ENCODE measurements at regions not wholly inside any gene's neighbourhood (a gene's known extent, or its start where the extent isn't known, plus 50 kb on each side); places are given as distances from the start of the nearest gene placed in this dataset.

DNA sequence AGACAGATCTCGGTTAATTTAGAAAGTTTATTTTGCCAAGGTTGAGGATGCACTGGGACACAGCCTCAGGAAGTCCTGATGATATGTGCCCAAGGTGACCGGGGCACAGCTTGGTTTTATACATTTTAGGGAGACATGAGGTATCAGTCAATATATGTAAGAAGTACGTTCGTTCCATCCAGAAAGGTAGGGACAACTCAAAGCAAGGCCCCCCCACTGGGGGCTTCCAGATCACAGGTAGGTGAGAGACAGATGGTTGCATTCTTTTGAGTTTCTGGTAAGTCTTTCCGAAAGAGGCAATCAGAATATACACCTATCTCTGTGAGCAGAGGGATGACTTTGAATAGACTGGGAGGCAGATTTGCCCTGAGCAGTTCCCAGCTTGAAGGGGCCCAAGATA, 60.4 kb upstream of the VTCN1 start (continued):
- TF ChIP-seq, protein P1, sequence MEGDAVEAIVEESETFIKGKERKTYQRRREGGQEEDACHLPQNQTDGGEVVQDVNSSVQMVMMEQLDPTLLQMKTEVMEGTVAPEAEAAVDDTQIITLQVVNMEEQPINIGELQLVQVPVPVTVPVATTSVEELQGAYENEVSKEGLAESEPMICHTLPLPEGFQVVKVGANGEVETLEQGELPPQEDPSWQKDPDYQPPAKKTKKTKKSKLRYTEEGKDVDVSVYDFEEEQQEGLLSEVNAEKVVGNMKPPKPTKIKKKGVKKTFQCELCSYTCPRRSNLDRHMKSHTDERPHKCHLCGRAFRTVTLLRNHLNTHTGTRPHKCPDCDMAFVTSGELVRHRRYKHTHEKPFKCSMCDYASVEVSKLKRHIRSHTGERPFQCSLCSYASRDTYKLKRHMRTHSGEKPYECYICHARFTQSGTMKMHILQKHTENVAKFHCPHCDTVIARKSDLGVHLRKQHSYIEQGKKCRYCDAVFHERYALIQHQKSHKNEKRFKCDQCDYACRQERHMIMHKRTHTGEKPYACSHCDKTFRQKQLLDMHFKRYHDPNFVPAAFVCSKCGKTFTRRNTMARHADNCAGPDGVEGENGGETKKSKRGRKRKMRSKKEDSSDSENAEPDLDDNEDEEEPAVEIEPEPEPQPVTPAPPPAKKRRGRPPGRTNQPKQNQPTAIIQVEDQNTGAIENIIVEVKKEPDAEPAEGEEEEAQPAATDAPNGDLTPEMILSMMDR (IDR thresholded peaks at IDR 0.05; ENCODE audit: low read depth, low read length, missing input control): no peak
- TF ChIP-seq TAF1 (conservative IDR thresholded peaks at IDR 0.05) (no peak), SP1 (IDR thresholded peaks at IDR 0.05) (no peak), RAD21 (IDR thresholded peaks at IDR 0.05) (no peak), JUND (IDR thresholded peaks at IDR 0.05) (no peak), RXRA (IDR thresholded peaks at IDR 0.05) (no peak), HNF4G (IDR thresholded peaks at IDR 0.05) (no peak)
- TF ChIP-seq, protein P2, sequence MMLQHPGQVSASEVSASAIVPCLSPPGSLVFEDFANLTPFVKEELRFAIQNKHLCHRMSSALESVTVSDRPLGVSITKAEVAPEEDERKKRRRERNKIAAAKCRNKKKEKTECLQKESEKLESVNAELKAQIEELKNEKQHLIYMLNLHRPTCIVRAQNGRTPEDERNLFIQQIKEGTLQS (IDR thresholded peaks at IDR 0.05): no peak

DNA sequence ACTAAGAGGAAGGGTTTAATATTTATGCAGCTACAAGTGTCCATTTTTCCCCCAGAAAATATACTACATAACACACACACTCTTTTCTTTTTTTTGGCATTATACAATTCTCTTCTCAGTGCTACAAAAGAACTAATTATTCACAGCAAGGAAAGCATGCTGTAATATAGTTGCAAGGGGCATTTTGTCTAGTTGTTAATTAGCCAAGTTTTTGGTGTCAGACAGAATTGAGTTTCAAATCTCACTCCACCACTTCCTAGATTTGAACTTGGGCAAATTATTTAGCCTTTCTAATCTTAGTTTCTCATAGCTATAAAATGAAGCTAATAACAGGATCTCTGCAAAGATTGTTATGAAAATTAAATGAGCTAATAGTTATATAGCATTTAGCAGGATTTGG, 60.0 kb upstream of the VTCN1 start:
- no peaks in the 10 kb centered on the region for H3K27me3 ChIP-seq (ENCODE audit: control insufficient read depth in 4 of 4, insufficient read depth in 4 of 4, low read length in 3 of 4)
- H3K9ac ChIP-seq (ENCODE audit: low read depth in 1 of 2, low read length in 2 of 2): no peak overlapping the region
- H3K36me3 ChIP-seq (ENCODE audit: control insufficient read depth in 4 of 4, insufficient read depth in 3 of 4, low read depth in 1 of 4, low read length in 3 of 4): no peaks in the 10 kb centered on the region
- H3K4me1 ChIP-seq (ENCODE audit: control insufficient read depth in 4 of 4, insufficient read depth in 4 of 4, low read length in 3 of 4): no peaks in the 10 kb centered on the region
- no peak overlapping the region for H3K27ac ChIP-seq (ENCODE audit: low read depth in 1 of 2, low read length in 2 of 2)
- TF ChIP-seq SP1 (IDR thresholded peaks at IDR 0.05) (no peak), HNF4A (conservative IDR thresholded peaks at IDR 0.05) (no peak), JUND (IDR thresholded peaks at IDR 0.05) (no peak), GABPA (IDR thresholded peaks at IDR 0.05 in 1 of 2, conservative IDR thresholded peaks at IDR 0.05 in 1 of 2) (no peak), HNF4G (IDR thresholded peaks at IDR 0.05) (no peak)
- H3K9me3 ChIP-seq (ENCODE audit: control insufficient read depth in 4 of 4, low read length in 3 of 4): peaks cover 0 to 3% (median 0%) of the 10 kb centered on the region in 4 donors
- H3K4me3 ChIP-seq (ENCODE audit: low read depth in 1 of 3, low read length in 3 of 3): no peak overlapping the region
- no peak for DNase-seq (ENCODE audit: low spot score)

DNA sequence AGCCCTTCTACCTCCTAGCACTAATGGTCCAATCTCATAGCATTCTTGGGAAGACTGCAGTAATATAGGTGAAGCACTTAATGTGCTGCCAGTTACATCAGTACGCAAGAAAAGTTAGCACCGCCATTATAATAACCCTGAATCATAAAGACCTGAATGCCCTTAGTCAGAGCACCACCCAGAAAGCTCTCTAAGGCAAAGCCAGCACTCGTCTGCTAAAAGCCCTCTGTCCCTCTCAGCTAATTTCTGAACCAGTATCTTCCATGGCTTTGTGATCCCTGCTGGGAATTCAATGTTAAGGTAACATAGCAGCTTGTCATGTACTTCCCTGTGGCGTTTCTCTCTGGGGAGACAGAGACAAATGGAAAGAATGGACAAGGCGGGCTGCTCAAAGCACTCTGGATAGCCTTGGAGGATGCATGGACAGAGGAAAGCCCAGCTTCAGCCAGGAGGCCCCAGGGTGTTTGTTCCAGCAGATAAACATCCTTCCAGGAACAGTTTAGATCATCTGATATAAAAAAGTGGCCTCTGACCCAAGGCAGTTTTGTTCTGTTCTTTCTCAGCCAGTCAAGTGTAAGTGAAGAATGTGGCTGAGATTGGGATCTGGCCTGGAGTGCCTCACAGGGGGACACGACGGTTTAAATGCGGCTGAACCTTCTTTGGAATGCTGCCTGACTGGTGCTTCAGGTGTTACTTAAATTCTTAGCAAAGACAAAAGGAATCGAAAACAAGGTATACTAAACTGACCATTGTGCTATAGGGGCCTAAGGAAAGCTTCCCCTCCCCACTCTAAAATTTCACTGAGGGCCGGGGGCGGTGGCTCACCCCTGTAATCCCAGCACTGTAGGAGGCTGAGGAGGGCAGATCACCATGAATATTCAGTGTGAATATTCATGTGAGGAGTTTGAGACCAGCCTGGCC, 58.1 kb upstream of the VTCN1 start:
- Histone ChIP-seq H3K4me3 (ENCODE audit: low read depth in 1 of 3, low read length in 3 of 3) (no peak overlapping the region), H3K9me3 (ENCODE audit: control insufficient read depth in 4 of 4, low read length in 3 of 4) (peaks cover 0 to 3% (median 0%) of the 10 kb centered on the region in 4 donors), H3K27ac (ENCODE audit: low read depth in 1 of 2, low read length in 2 of 2) (no peak overlapping the region), H3K36me3 (ENCODE audit: control insufficient read depth in 4 of 4, insufficient read depth in 3 of 4, low read depth in 1 of 4, low read length in 3 of 4) (no peaks in the 10 kb centered on the region), H3K4me1 (ENCODE audit: control insufficient read depth in 4 of 4, insufficient read depth in 4 of 4, low read length in 3 of 4) (no peaks in the 10 kb centered on the region), H3K27me3 (ENCODE audit: control insufficient read depth in 4 of 4, insufficient read depth in 4 of 4, low read length in 3 of 4) (no peaks in the 10 kb centered on the region), H3K9ac (ENCODE audit: low read depth in 1 of 2, low read length in 2 of 2) (no peak overlapping the region)
- TF ChIP-seq JUND (IDR thresholded peaks at IDR 0.05) (no peak), TAF1 (conservative IDR thresholded peaks at IDR 0.05) (no peak), SP1 (IDR thresholded peaks at IDR 0.05) (no peak), FOXA1 (IDR thresholded peaks at IDR 0.05) (no peak)
- 62% methylated on average over 11 of the region's 11 CpGs for WGBS
- no peak for DNase-seq (ENCODE audit: low spot score)

DNA sequence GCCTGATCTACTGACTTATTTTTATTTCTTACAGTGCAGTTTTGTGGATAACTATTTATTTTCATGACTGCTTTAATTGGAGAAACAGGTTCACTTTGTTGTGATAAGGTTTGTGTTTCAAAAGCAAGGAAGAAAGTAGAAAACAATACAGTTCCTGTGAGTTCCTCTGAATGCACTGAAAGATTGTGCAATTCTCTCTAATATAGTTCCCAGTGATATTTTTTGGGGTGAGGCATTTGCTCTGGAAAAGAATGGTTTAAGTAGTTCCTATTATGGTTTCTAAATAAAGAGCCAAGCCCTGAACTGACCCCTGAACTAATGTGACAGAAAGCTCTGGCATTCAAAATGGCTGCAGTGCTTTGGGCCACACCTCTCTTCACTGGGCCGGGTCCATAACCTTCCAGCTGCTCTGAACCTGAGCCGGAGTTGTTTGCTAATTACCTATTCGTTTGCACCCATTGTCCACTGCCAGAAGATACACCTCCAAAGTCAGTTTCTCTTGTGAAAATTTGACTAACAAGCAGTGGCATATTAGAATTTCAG, 56.6 kb upstream of the VTCN1 start:
- Histone ChIP-seq H3K36me3 (ENCODE audit: control insufficient read depth in 4 of 4, insufficient read depth in 3 of 4, low read depth in 1 of 4, low read length in 3 of 4) (no peaks in the 10 kb centered on the region), H3K9ac (ENCODE audit: low read depth in 1 of 2, low read length in 2 of 2) (no peak overlapping the region), H3K9me3 (ENCODE audit: control insufficient read depth in 4 of 4, low read length in 3 of 4) (no peaks in the 10 kb centered on the region), H3K4me3 (ENCODE audit: low read depth in 1 of 3, low read length in 3 of 3) (no peak overlapping the region), H3K27me3 (ENCODE audit: control insufficient read depth in 4 of 4, insufficient read depth in 4 of 4, low read length in 3 of 4) (no peaks in the 10 kb centered on the region), H3K4me1 (ENCODE audit: control insufficient read depth in 4 of 4, insufficient read depth in 4 of 4, low read length in 3 of 4) (no peaks in the 10 kb centered on the region), H3K27ac (ENCODE audit: low read depth in 1 of 2, low read length in 2 of 2) (no peak overlapping the region)
- DNase-seq (ENCODE audit: low spot score): no peak
- WGBS: 58% methylated on average over 3 of the region's 3 CpGs
- TF ChIP-seq, protein P3, sequence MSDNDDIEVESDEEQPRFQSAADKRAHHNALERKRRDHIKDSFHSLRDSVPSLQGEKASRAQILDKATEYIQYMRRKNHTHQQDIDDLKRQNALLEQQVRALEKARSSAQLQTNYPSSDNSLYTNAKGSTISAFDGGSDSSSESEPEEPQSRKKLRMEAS (IDR thresholded peaks at IDR 0.05): no peak
- no peak for TF ChIP-seq NR2F2 (IDR thresholded peaks at IDR 0.05)
- no peak for TF ChIP-seq HNF4A (conservative IDR thresholded peaks at IDR 0.05)
- no peak for TF ChIP-seq SP1 (IDR thresholded peaks at IDR 0.05)
- no peak for TF ChIP-seq FOXA1 (IDR thresholded peaks at IDR 0.05)
- TF ChIP-seq, protein P4, sequence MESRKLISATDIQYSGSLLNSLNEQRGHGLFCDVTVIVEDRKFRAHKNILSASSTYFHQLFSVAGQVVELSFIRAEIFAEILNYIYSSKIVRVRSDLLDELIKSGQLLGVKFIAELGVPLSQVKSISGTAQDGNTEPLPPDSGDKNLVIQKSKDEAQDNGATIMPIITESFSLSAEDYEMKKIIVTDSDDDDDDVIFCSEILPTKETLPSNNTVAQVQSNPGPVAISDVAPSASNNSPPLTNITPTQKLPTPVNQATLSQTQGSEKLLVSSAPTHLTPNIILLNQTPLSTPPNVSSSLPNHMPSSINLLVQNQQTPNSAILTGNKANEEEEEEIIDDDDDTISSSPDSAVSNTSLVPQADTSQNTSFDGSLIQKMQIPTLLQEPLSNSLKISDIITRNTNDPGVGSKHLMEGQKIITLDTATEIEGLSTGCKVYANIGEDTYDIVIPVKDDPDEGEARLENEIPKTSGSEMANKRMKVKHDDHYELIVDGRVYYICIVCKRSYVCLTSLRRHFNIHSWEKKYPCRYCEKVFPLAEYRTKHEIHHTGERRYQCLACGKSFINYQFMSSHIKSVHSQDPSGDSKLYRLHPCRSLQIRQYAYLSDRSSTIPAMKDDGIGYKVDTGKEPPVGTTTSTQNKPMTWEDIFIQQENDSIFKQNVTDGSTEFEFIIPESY (IDR thresholded peaks at IDR 0.05): no peak
- TF ChIP-seq, protein P2 (IDR thresholded peaks at IDR 0.05): no peak
- no peak for TF ChIP-seq JUND (IDR thresholded peaks at IDR 0.05)
- TF ChIP-seq EGR1 (IDR thresholded peaks at IDR 0.05; ENCODE audit: low read depth in 2 of 2): no peak
- TF ChIP-seq GABPA (IDR thresholded peaks at IDR 0.05 in 1 of 2, conservative IDR thresholded peaks at IDR 0.05 in 1 of 2): no peak
- no peak for TF ChIP-seq FOXA2 (IDR thresholded peaks at IDR 0.05)
- TF ChIP-seq YY1 (IDR thresholded peaks at IDR 0.05): no peak
